Natural killer cell (primary cell): ENCODE measurements at regions not wholly inside any gene's neighbourhood (a gene's known extent, or its start where the extent isn't known, plus 50 kb on each side); places are given as distances from the start of the nearest gene placed in this dataset.
"Not testable (repeated sequence)": the region's sequence is repeated elsewhere in the genome, so short reads cannot be mapped to it uniquely, and the experiment has no call there.

ENCODE experiments used
- ATAC-seq, 3 donors: fragments of 150-1000 bp in 2 of 3; fragments of 200-7000 bp in 1 of 3; cut with Tn5 transposase; 1 replicate in 1 of 3; 2 replicates in 2 of 3; pipeline ENCODE4 v1.10.0; 2021; ENCODE audit warnings: mild to moderate bottlenecking in 2 of 3, moderate library complexity in 2 of 3
- DNase-seq, 2 donors: peaks; one replicate each; pipeline versions ENCODE4 v3.0.0 to v3.0.0-alpha.2; 2013 to 2021; ENCODE audit warnings: mixed read lengths in 1 of 2
- H3K27ac ChIP-seq: one replicate; pipeline ENCODE4 v1.5.1; 2013; ENCODE audit warnings: mild to moderate bottlenecking, low read length
- H3K27me3 ChIP-seq: one replicate; pipeline ENCODE4 v1.6.1; 2013; ENCODE audit warnings: low read length; ENCODE audit not compliant: control insufficient read depth, insufficient read depth
- H3K36me3 ChIP-seq: one replicate; pipeline ENCODE4 v1.6.1; 2013; ENCODE audit warnings: low read length; ENCODE audit not compliant: control insufficient read depth, insufficient read depth
- H3K4me1 ChIP-seq: one replicate; pipeline ENCODE4 v1.6.1; 2013; ENCODE audit warnings: low read length; ENCODE audit not compliant: control insufficient read depth, insufficient read depth
- H3K4me3 ChIP-seq: one replicate; pipeline ENCODE4 v1.5.1; 2013; ENCODE audit warnings: low read length
- H3K9me3 ChIP-seq: one replicate; pipeline ENCODE4 v1.6.1; 2013; ENCODE audit warnings: low read length; ENCODE audit not compliant: control insufficient read depth, insufficient read depth
- H3K27ac Mint-ChIP-seq, 2 donors: one replicate each; pipeline ENCODE4 v1.8.0; 2022; ENCODE audit warnings: mild to moderate bottlenecking in 2 of 2, mixed read lengths in 2 of 2, moderate library complexity in 1 of 2
- H3K27me3 Mint-ChIP-seq, 2 donors: one replicate each; pipeline ENCODE4 v1.8.0; 2022; ENCODE audit warnings: low read depth in 2 of 2, mixed read lengths in 2 of 2
- H3K36me3 Mint-ChIP-seq: one replicate; pipeline ENCODE4 v1.8.0; 2022; ENCODE audit warnings: mixed read lengths
- H3K4me1 Mint-ChIP-seq, 2 donors: one replicate each; pipeline ENCODE4 v1.8.0; 2022; ENCODE audit warnings: mixed read lengths in 2 of 2
- H3K4me3 Mint-ChIP-seq: one replicate; pipeline ENCODE4 v1.8.0; 2022; ENCODE audit warnings: mild to moderate bottlenecking, moderate library complexity, mixed read lengths
- H3K9me3 Mint-ChIP-seq, 2 donors: one replicate each; pipeline ENCODE4 v1.8.0; 2022; ENCODE audit warnings: mixed read lengths in 2 of 2
- WGBS: methylation state at CpG from one replicate; pipeline ENCODE4 v1.1.7; 2013; ENCODE audit warnings: missing lambda C conversion rate; ENCODE audit not compliant: insufficient coverage; 5-methylcytosine and 5-hydroxymethylcytosine counted together
- intact Hi-C: fragments of 100-400 bp; cut with micrococcal nuclease; formaldehyde crosslinking; loops from one replicate; pipeline ENCODE4 v1.14.2; 2022
- TF ChIP-seq, protein P1 (sequence below): fragments of 200-600 bp; IDR thresholded peaks from one replicate; pipeline ENCODE4 v1.8.0; 2022; ENCODE audit warnings: antibody characterized with exemption

DNA sequence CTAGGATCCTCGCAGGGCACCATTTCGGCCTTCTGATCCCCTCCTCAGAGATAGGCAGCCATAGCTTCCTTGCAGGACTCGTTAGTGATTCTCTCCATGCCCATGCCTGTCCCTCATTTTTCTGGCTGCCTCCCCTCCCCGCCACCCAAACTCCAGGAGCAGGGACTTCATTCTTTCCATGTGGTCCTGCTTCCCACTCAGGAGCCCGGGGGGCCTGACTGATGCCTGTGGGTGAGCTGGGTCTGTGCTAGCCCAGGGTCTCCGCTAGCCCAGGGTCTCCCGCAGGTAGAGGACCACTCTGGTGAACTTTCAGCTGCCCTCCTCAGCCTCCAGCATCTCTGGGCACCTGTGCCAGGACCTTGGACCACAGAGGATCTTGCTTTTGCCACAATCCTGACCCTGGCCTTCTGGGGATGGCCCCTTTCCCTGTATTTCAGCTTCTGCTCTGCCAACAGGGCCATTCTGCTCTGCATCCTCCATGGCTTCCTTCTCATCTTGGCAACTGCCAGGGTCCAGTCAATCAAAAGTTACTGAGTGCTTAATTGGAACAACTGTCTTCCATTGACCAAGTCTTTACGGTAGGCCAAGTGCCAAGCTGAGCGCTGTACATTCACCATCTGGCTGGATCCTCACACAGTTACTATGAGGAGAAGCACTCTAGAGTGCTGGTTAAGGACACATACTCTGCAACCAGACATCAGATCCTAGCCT is 152.2 kb downstream of the EFNB1 start:
- intact Hi-C loops = no loop called here
- H3K27ac ChIP-seq = no peak overlapping the region
- Mint-ChIP-seq H3K27ac (no peak overlapping the region), H3K4me3 (no peak overlapping the region), H3K36me3 (peaks cover 4% of the 10 kb centered on the region), H3K27me3 (peaks cover 0 to 4% of the 10 kb centered on the region in 2 donors), H3K4me1 (no peaks in the 10 kb centered on the region), H3K9me3 (no peaks in the 10 kb centered on the region)
- 91% methylated on average over 9 of the region's 9 CpGs for whole genome bisulfite sequencing
- H3K36me3 ChIP-seq = no peaks in the 10 kb centered on the region
- H3K4me3 ChIP-seq = no peak overlapping the region
- DNase-seq = no peak
- ATAC-seq = no peak
- H3K27me3 ChIP-seq = no peaks in the 10 kb centered on the region
- no peaks in the 10 kb centered on the region for H3K4me1 ChIP-seq
- H3K9me3 ChIP-seq = no peaks in the 10 kb centered on the region
- TF ChIP-seq, protein P1, sequence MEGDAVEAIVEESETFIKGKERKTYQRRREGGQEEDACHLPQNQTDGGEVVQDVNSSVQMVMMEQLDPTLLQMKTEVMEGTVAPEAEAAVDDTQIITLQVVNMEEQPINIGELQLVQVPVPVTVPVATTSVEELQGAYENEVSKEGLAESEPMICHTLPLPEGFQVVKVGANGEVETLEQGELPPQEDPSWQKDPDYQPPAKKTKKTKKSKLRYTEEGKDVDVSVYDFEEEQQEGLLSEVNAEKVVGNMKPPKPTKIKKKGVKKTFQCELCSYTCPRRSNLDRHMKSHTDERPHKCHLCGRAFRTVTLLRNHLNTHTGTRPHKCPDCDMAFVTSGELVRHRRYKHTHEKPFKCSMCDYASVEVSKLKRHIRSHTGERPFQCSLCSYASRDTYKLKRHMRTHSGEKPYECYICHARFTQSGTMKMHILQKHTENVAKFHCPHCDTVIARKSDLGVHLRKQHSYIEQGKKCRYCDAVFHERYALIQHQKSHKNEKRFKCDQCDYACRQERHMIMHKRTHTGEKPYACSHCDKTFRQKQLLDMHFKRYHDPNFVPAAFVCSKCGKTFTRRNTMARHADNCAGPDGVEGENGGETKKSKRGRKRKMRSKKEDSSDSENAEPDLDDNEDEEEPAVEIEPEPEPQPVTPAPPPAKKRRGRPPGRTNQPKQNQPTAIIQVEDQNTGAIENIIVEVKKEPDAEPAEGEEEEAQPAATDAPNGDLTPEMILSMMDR = no peak

DNA sequence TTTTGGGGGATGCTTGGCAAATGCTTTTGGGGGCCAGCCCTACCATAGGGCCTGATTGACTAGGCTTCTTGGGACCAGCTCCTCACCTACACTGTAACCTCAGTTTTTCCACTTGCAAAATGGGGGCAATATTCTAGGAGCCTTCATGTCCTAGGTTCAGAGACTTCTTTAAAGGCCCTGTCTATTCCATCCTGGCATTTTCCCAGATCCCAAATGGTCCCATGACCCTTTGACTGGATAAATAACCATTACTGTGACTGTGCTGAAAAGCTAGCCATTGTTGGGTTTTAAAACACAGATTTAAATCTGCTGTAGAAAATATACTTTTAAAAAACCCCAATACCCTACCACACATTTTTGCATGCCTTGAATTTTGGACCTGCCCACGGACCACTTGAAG is 149.8 kb downstream of the EFNB1 start:
- Histone ChIP-seq H3K4me3 (no peak overlapping the region), H3K27ac (no peak overlapping the region), H3K9me3 (no peaks in the 10 kb centered on the region), H3K36me3 (no peaks in the 10 kb centered on the region), H3K27me3 (no peaks in the 10 kb centered on the region), H3K4me1 (no peaks in the 10 kb centered on the region)
- no CpG with 5 or more reads among the region's 1 CpG for WGBS
- intact Hi-C loops = no loop called here
- no peak for DNase-seq
- Mint-ChIP-seq H3K36me3 (peaks cover 7% of the 10 kb centered on the region), H3K4me1 (no peaks in the 10 kb centered on the region), H3K27me3 (peaks cover 0 to 10% of the 10 kb centered on the region in 2 donors), H3K27ac (no peak overlapping the region), H3K4me3 (no peak overlapping the region), H3K9me3 (no peaks in the 10 kb centered on the region)
- ATAC-seq = no peak
- TF ChIP-seq, protein P1 = no peak

DNA sequence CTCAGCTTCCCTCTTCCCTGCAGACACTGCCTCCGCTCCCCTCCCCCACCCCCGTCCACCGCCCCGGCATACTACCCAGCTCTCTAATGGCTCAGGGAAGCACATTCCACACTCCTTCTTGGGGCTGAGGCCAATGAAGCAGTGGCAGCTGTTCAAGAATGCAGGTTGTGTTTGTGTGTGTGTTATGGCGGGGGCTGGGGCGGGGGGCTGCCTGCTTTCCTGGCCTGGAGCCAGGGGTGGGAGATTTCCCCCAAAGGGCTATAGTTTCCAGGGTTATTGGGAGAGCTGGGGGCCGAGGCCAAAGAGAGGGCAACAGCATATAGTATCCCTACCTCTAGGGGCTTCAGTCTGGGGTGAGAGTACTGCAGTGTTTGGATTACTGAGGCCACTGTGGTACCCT is 149.4 kb downstream of the EFNB1 start:
- no CpG with 5 or more reads among the region's 7 CpGs for WGBS
- peaks cover 0 to 10% of the 10 kb centered on the region in 2 donors for H3K27me3 Mint-ChIP-seq
- DNase-seq = no peak
- H3K27me3 ChIP-seq = no peaks in the 10 kb centered on the region
- H3K4me1 ChIP-seq = no peaks in the 10 kb centered on the region
- no peak for ATAC-seq
- H3K27ac ChIP-seq = no peak overlapping the region
- TF ChIP-seq, protein P1 = no peak
- no peaks in the 10 kb centered on the region for H3K4me1 Mint-ChIP-seq
- H3K9me3 ChIP-seq = no peaks in the 10 kb centered on the region
- peaks cover 7% of the 10 kb centered on the region for H3K36me3 Mint-ChIP-seq
- H3K27ac Mint-ChIP-seq = no peak overlapping the region
- no peak overlapping the region for H3K4me3 ChIP-seq
- intact Hi-C loops = no loop called here
- H3K9me3 Mint-ChIP-seq = no peaks in the 10 kb centered on the region
- H3K4me3 Mint-ChIP-seq = no peak overlapping the region
- no peaks in the 10 kb centered on the region for H3K36me3 ChIP-seq

DNA sequence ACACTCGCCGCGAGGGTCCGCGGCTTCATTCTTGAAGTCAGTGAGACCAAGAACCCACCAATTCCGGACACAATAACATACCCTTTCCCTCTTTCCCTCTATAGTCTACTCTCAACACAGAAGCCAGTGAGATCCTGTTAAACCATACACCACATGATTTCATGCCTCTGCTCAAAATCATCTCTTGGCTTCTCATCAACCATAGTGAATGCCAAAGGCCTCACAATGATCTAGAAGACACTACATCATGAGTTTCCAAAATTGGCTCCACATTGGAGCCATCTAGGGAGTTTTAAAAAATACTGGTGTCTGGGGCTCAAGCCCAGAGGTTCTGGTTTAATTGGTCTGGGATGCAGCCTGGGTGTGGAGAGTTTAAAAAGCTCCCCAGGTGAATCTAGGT is 124.5 kb downstream of the EFNB1 start:
- Histone ChIP-seq H3K36me3 (no peaks in the 10 kb centered on the region), H3K9me3 (no peaks in the 10 kb centered on the region), H3K4me1 (no peaks in the 10 kb centered on the region), H3K27ac (no peak overlapping the region), H3K4me3 (no peak overlapping the region), H3K27me3 (no peaks in the 10 kb centered on the region)
- WGBS = 97% methylated on average over 6 of the region's 6 CpGs
- no peaks in the 10 kb centered on the region for H3K4me1 Mint-ChIP-seq
- no peak overlapping the region for H3K27ac Mint-ChIP-seq
- intact Hi-C loops = no loop called here
- no peak overlapping the region for H3K4me3 Mint-ChIP-seq
- TF ChIP-seq, protein P1 = no peak
- DNase-seq (no peak), ATAC-seq (no peak)
- H3K27me3 Mint-ChIP-seq = peaks cover 0 to 9% of the 10 kb centered on the region in 2 donors
- H3K36me3 Mint-ChIP-seq = no peaks in the 10 kb centered on the region
- H3K9me3 Mint-ChIP-seq = no peaks in the 10 kb centered on the region

DNA sequence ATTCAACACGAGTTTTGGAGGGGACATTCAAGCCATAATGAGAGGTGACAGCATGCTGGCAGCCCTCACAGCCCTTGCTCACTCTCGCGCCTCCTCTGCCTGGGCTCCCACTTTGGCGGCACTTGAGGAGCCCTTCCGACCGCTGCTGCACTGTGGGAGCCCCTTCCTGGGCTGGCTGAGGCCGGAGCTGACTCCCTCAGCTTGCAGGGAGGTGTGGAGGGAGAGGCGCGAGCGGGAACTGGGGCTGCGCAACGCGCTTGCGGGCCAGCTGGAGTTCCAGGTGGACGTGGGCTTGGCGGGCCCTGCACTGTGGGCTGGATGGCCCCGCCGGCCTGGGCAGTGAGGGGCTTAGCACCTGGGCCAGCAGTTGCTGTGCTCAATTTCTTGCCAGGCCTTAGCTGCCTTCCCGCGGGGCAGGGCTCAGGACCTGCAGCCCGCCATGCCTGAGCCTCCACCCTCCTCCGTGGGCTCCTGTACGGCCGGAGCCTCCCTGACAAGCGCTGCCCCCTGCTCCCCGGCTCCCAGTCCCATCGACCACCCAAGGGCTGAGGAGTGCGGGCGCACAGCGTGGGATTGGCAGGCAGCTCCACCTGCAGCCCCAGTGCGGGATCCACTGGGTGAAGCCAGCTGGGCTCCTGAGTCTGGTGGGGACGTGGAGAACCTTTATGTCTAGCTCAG is 123.3 kb downstream of the EFNB1 start:
- H3K27ac Mint-ChIP-seq, ATAC-seq, H3K4me1 ChIP-seq, H3K4me3 ChIP-seq, H3K27ac ChIP-seq, H3K9me3 ChIP-seq, H3K36me3 Mint-ChIP-seq, H3K9me3 Mint-ChIP-seq, H3K36me3 ChIP-seq, H3K4me3 Mint-ChIP-seq, H3K4me1 Mint-ChIP-seq, intact Hi-C loops, H3K27me3 Mint-ChIP-seq, H3K27me3 ChIP-seq, DNase-seq: not testable (repeated sequence)
- 90% methylated on average over 28 of the region's 32 CpGs for WGBS
